OCI-LY7 (cell line): ENCODE measurements at regions not wholly inside any gene's neighbourhood (a gene's known extent, or its start where the extent isn't known, plus 50 kb on each side); places are given as distances from the start of the nearest gene placed in this dataset.

Source experiments
- EZH2phosphoT487 ChIP-seq: fragments of 200-600 bp; sonication (generic); IDR thresholded peaks from 2 replicates; pipeline ENCODE4 v1.6.1; 2018; ENCODE audit warnings: low read depth, borderline replicate concordance, mild to moderate bottlenecking, mixed run types, antibody characterized with exemption, low read length, moderate library complexity, mixed read lengths
- TF ChIP-seq, protein P1 (sequence below): fragments of 200-600 bp; sonication (generic); conservative IDR thresholded peaks from 2 replicates; pipeline ENCODE4 v1.5.1; 2014; ENCODE audit warnings: mild to moderate bottlenecking, antibody characterized with exemption, low read length, moderate library complexity, mixed read lengths

DNA sequence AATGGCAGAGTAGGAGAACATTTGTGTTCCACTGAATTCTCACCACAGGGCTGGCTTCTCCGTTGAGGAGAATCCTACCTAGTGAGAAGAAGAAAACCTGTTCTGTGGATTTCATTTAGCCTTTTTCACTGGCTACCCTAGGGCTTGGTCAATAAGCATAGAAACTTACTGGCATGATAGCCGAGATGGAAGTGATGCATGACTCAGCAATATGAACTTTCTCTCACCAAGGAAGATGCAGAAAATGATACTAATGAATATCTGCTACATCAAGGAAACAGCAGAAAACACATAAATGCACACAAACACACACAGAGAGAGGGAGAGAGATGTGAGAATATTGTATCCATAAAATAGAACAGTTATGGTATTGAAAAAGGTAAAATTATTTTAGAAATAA is 216.3 kb downstream of the HHIP start:
- TF ChIP-seq, protein P1, sequence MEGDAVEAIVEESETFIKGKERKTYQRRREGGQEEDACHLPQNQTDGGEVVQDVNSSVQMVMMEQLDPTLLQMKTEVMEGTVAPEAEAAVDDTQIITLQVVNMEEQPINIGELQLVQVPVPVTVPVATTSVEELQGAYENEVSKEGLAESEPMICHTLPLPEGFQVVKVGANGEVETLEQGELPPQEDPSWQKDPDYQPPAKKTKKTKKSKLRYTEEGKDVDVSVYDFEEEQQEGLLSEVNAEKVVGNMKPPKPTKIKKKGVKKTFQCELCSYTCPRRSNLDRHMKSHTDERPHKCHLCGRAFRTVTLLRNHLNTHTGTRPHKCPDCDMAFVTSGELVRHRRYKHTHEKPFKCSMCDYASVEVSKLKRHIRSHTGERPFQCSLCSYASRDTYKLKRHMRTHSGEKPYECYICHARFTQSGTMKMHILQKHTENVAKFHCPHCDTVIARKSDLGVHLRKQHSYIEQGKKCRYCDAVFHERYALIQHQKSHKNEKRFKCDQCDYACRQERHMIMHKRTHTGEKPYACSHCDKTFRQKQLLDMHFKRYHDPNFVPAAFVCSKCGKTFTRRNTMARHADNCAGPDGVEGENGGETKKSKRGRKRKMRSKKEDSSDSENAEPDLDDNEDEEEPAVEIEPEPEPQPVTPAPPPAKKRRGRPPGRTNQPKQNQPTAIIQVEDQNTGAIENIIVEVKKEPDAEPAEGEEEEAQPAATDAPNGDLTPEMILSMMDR = no peak
- no peak for TF ChIP-seq EZH2phosphoT487
